Natural killer cell (primary cell): ENCODE measurements at regions not wholly inside any gene's neighbourhood (a gene's known extent, or its start where the extent isn't known, plus 50 kb on each side); places are given as distances from the start of the nearest gene placed in this dataset.

Experiments used
- ATAC-seq, 3 donors: fragments of 150-1000 bp in 2 of 3; fragments of 200-7000 bp in 1 of 3; cut with Tn5 transposase; 1 replicate in 1 of 3; 2 replicates in 2 of 3; pipeline ENCODE4 v1.10.0; 2021; ENCODE audit warnings: mild to moderate bottlenecking in 2 of 3, moderate library complexity in 2 of 3
- DNase-seq, 2 donors: peaks; one replicate each; pipeline versions ENCODE4 v3.0.0 to v3.0.0-alpha.2; 2013 to 2021; ENCODE audit warnings: mixed read lengths in 1 of 2
- H3K27ac ChIP-seq: one replicate; pipeline ENCODE4 v1.5.1; 2013; ENCODE audit warnings: mild to moderate bottlenecking, low read length
- H3K27me3 ChIP-seq: one replicate; pipeline ENCODE4 v1.6.1; 2013; ENCODE audit warnings: low read length; ENCODE audit not compliant: control insufficient read depth, insufficient read depth
- H3K36me3 ChIP-seq: one replicate; pipeline ENCODE4 v1.6.1; 2013; ENCODE audit warnings: low read length; ENCODE audit not compliant: control insufficient read depth, insufficient read depth
- H3K4me1 ChIP-seq: one replicate; pipeline ENCODE4 v1.6.1; 2013; ENCODE audit warnings: low read length; ENCODE audit not compliant: control insufficient read depth, insufficient read depth
- H3K4me3 ChIP-seq: one replicate; pipeline ENCODE4 v1.5.1; 2013; ENCODE audit warnings: low read length
- H3K9me3 ChIP-seq: one replicate; pipeline ENCODE4 v1.6.1; 2013; ENCODE audit warnings: low read length; ENCODE audit not compliant: control insufficient read depth, insufficient read depth
- H3K27ac Mint-ChIP-seq, 2 donors: one replicate each; pipeline ENCODE4 v1.8.0; 2022; ENCODE audit warnings: mild to moderate bottlenecking in 2 of 2, mixed read lengths in 2 of 2, moderate library complexity in 1 of 2
- H3K27me3 Mint-ChIP-seq, 2 donors: one replicate each; pipeline ENCODE4 v1.8.0; 2022; ENCODE audit warnings: low read depth in 2 of 2, mixed read lengths in 2 of 2
- H3K36me3 Mint-ChIP-seq: one replicate; pipeline ENCODE4 v1.8.0; 2022; ENCODE audit warnings: mixed read lengths
- H3K4me1 Mint-ChIP-seq, 2 donors: one replicate each; pipeline ENCODE4 v1.8.0; 2022; ENCODE audit warnings: mixed read lengths in 2 of 2
- H3K4me3 Mint-ChIP-seq: one replicate; pipeline ENCODE4 v1.8.0; 2022; ENCODE audit warnings: mild to moderate bottlenecking, moderate library complexity, mixed read lengths
- H3K9me3 Mint-ChIP-seq, 2 donors: one replicate each; pipeline ENCODE4 v1.8.0; 2022; ENCODE audit warnings: mixed read lengths in 2 of 2
- whole genome bisulfite sequencing: methylation state at CpG from one replicate; pipeline ENCODE4 v1.1.7; 2013; ENCODE audit warnings: missing lambda C conversion rate; ENCODE audit not compliant: insufficient coverage; 5-methylcytosine and 5-hydroxymethylcytosine counted together
- intact Hi-C: fragments of 100-400 bp; cut with micrococcal nuclease; formaldehyde crosslinking; loops from one replicate; pipeline ENCODE4 v1.14.2; 2022
- TF ChIP-seq, protein P1 (sequence below): fragments of 200-600 bp; IDR thresholded peaks from one replicate; pipeline ENCODE4 v1.8.0; 2022; ENCODE audit warnings: antibody characterized with exemption

DNA sequence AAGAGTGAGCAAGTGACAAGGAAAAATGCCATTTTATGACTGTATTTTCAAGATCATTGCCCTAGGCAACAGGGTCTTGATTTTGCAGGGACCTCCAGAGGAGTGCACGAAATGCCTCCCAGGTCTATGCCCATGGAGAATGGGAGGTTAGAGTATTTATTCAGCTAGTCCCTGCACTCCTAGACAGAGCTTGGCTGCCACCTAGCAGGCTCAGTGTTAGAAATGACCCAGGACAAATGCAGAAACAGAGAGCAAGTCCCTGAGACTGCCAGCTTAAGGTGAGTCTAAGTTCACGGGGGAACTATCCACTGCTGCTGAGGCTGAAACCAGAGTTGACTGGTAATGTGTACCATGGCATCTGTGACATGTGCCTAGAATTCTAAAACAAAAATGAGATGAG, 506.4 kb downstream of the MED13L start:
- H3K4me3 ChIP-seq, result no peak overlapping the region
- no peak for DNase-seq
- H3K4me3 Mint-ChIP-seq, result no peak overlapping the region
- no peaks in the 10 kb centered on the region for H3K27me3 ChIP-seq
- 47% methylated on average over 2 of the region's 2 CpGs for WGBS
- no peak for ATAC-seq
- TF ChIP-seq, protein P1, sequence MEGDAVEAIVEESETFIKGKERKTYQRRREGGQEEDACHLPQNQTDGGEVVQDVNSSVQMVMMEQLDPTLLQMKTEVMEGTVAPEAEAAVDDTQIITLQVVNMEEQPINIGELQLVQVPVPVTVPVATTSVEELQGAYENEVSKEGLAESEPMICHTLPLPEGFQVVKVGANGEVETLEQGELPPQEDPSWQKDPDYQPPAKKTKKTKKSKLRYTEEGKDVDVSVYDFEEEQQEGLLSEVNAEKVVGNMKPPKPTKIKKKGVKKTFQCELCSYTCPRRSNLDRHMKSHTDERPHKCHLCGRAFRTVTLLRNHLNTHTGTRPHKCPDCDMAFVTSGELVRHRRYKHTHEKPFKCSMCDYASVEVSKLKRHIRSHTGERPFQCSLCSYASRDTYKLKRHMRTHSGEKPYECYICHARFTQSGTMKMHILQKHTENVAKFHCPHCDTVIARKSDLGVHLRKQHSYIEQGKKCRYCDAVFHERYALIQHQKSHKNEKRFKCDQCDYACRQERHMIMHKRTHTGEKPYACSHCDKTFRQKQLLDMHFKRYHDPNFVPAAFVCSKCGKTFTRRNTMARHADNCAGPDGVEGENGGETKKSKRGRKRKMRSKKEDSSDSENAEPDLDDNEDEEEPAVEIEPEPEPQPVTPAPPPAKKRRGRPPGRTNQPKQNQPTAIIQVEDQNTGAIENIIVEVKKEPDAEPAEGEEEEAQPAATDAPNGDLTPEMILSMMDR, result no peak
- no peaks in the 10 kb centered on the region for H3K36me3 Mint-ChIP-seq
- intact Hi-C loops, result no loop called here
- no peak overlapping the region for H3K27ac Mint-ChIP-seq
- H3K36me3 ChIP-seq, result no peaks in the 10 kb centered on the region
- peaks cover 0 to 10% of the 10 kb centered on the region in 2 donors for H3K27me3 Mint-ChIP-seq
- H3K4me1 ChIP-seq, result no peaks in the 10 kb centered on the region
- H3K4me1 Mint-ChIP-seq, result no peaks in the 10 kb centered on the region
- H3K9me3 ChIP-seq, result no peaks in the 10 kb centered on the region
- H3K27ac ChIP-seq, result no peak overlapping the region
- H3K9me3 Mint-ChIP-seq, result peaks cover 3 to 6% of the 10 kb centered on the region in 2 donors

DNA sequence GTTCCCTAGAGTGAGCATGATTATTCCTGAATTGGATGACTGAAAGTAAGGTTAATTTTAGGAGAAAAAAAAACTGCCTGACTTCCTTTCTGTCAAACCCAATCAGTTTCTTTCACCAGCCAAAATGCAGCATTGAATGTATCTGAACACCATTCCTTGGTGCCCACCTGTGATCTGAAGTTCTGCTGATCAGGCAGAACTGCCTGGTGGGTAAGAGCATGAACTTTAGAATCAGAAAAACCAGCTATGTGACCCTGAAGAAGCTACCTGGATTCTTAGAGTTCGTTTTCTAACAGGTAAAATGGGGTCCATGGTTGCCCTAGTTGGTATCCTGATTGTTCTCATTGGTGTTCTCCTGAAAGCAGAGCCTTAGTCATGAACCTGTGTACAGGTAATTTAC, 506.9 kb downstream of the MED13L start:
- no peak overlapping the region for H3K27ac Mint-ChIP-seq
- no peaks in the 10 kb centered on the region for H3K9me3 ChIP-seq
- H3K27me3 ChIP-seq, result no peaks in the 10 kb centered on the region
- H3K4me1 ChIP-seq, result no peaks in the 10 kb centered on the region
- H3K27me3 Mint-ChIP-seq, result peaks cover 0 to 10% of the 10 kb centered on the region in 2 donors
- intact Hi-C loops, result no loop called here
- DNase-seq (no peak), ATAC-seq (no peak)
- H3K36me3 Mint-ChIP-seq, result no peaks in the 10 kb centered on the region
- peaks cover 3 to 6% of the 10 kb centered on the region in 2 donors for H3K9me3 Mint-ChIP-seq
- H3K4me3 Mint-ChIP-seq, result no peak overlapping the region
- no peaks in the 10 kb centered on the region for H3K4me1 Mint-ChIP-seq
- TF ChIP-seq, protein P1, result no peak
- no peak overlapping the region for H3K4me3 ChIP-seq
- no peak overlapping the region for H3K27ac ChIP-seq
- WGBS, result 30% methylated on average over 1 of the region's 1 CpG
- H3K36me3 ChIP-seq, result no peaks in the 10 kb centered on the region

DNA sequence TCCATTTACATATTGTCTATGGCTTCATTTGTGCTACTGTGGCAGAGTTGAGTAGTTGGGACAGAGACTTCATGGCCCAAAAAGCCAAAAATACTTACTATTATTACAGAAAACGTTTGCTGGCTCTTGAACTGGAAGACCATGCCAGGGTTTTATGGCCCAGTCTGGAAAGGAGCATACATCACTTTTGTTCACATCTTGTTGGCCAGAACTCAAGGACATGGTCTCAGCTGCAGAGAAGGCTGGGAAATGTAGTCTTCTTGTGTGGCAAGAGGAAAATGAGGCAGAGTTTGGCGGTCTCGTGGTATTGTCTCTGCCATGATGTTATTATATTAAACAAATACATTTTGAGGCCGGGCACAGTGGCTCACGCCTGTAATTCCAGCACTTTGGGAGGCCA, 509.6 kb downstream of the MED13L start:
- no peak overlapping the region for H3K4me3 Mint-ChIP-seq
- intact Hi-C loops, result no loop called here
- H3K27me3 ChIP-seq, result no peaks in the 10 kb centered on the region
- H3K4me1 ChIP-seq, result no peaks in the 10 kb centered on the region
- WGBS, result 71% methylated on average over 5 of the region's 5 CpGs
- no peaks in the 10 kb centered on the region for H3K36me3 ChIP-seq
- ATAC-seq (no peak), DNase-seq (no peak)
- TF ChIP-seq, protein P1, result no peak
- H3K4me1 Mint-ChIP-seq, result no peaks in the 10 kb centered on the region
- no peaks in the 10 kb centered on the region for H3K9me3 ChIP-seq
- H3K4me3 ChIP-seq, result no peak overlapping the region
- H3K27ac ChIP-seq, result no peak overlapping the region
- no peak overlapping the region for H3K27ac Mint-ChIP-seq
- no peaks in the 10 kb centered on the region for H3K36me3 Mint-ChIP-seq
- peaks cover 3 to 5% of the 10 kb centered on the region in 2 donors for H3K9me3 Mint-ChIP-seq
- peaks cover 0 to 10% of the 10 kb centered on the region in 2 donors for H3K27me3 Mint-ChIP-seq

DNA sequence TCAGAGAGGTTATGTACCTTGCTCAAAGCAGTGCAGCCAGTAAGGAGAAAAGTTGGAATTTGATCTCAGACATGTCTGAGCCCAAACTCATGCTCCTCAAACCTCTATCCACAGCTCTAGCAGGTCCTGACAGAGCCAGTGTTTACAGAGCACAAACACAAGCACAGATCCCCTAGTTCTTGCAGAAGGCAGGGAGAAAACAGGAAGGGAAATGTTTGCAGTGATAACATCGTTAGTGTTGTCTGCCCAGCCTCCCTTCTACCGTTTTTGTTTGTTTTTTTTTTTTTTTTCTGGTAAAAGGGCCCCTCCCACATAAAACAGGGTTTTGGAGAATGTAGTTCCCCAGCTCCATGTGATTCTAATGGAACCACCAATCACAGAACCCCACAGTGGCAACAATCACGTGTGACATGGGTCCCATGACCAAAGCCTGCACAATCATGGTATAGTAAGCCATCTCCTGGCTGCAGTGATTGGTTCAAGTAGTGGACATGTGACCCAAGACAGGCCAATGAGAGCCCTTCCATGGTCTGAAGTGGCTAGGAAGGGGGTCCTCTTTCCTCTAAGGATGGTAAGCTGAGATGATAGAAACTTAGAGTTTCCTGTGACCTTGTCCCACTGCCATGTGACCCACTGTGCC, 513.4 kb downstream of the MED13L start:
- peaks cover 0 to 7% of the 10 kb centered on the region in 2 donors for H3K27me3 Mint-ChIP-seq
- no peak overlapping the region for H3K27ac Mint-ChIP-seq
- H3K27me3 ChIP-seq, result no peaks in the 10 kb centered on the region
- H3K27ac ChIP-seq, result no peak overlapping the region
- no peak overlapping the region for H3K4me3 Mint-ChIP-seq
- peaks cover 3 to 4% of the 10 kb centered on the region in 2 donors for H3K9me3 Mint-ChIP-seq
- no peaks in the 10 kb centered on the region for H3K4me1 ChIP-seq
- DNase-seq (no peak), ATAC-seq (no peak)
- no peak overlapping the region for H3K4me3 ChIP-seq
- no peaks in the 10 kb centered on the region for H3K9me3 ChIP-seq
- 55% methylated on average over 1 of the region's 3 CpGs for WGBS
- intact Hi-C loops, result no loop called here
- TF ChIP-seq, protein P1, result no peak
- H3K4me1 Mint-ChIP-seq, result no peaks in the 10 kb centered on the region
- no peaks in the 10 kb centered on the region for H3K36me3 Mint-ChIP-seq
- H3K36me3 ChIP-seq, result no peaks in the 10 kb centered on the region
